SK-N-SH (cell line): ENCODE measurements at regions not wholly inside any gene's neighbourhood (a gene's known extent, or its start where the extent isn't known, plus 50 kb on each side); places are given as distances from the start of the nearest gene placed in this dataset.

Experiments used
- CTCF ChIA-PET: fragments of 300-600, 350-600 bp; formaldehyde crosslinking; extraction: SDS; loops from one replicate; lab custom pipeline; 2021; lab: Yijun Ruan, JAX
- POLR2A ChIA-PET: fragments of 350-600 bp; sonication (Branson Sonifier 250); formaldehyde crosslinking; extraction: SDS; loops from one replicate; lab custom pipeline; 2020; ENCODE audit warnings: antibody characterized with exemption, inconsistent platforms; lab: Yijun Ruan, JAX
- DNase-seq: peaks from one replicate; pipeline ENCODE4 v3.0.0; 2012
- H2AFZ ChIP-seq: fragments of 200-600 bp; sonication (generic); 2 replicates; pipeline ENCODE4 v1.8.1; 2016; ENCODE audit warnings: antibody characterized with exemption, mild to moderate bottlenecking, low read depth
- H3F3A ChIP-seq: fragments of 200-600 bp; sonication (generic); replicated peaks from 2 replicates; pipeline ENCODE3; 2016; ENCODE audit warnings: antibody characterized with exemption, mild to moderate bottlenecking; ENCODE audit not compliant: insufficient read depth
- H3K27ac ChIP-seq, 2 experiments: fragments of 200-500 bp in 1 of 2; fragments of 200-600 bp in 1 of 2; sonication (Bioruptor generic) in 1 of 2; sonication (generic), shearing (Covaris generic) in 1 of 2; 2 replicates each; pipeline versions ENCODE4 v1.5.1 to v1.6.1; 2014 to 2016; ENCODE audit warnings: low read depth in 2 of 2, inconsistent platforms in 1 of 2, low read length in 1 of 2, mild to moderate bottlenecking in 1 of 2, mixed read lengths in 1 of 2
- H3K27me3 ChIP-seq: fragments of 200-600 bp; sonication (generic), shearing (Covaris generic); 2 replicates; pipeline ENCODE4 v1.6.1; 2016; ENCODE audit warnings: mixed run types; ENCODE audit not compliant: insufficient read depth
- H3K36me3 ChIP-seq, 2 experiments: fragments of 200-500 bp in 1 of 2; fragments of 200-600 bp in 1 of 2; sonication (Bioruptor generic) in 1 of 2; sonication (generic) in 1 of 2; replicated peaks in 1 of 2; 2 replicates each; pipeline versions ENCODE3 to v1.5.1; 2014 to 2016; ENCODE audit warnings: low read length in 1 of 2, mild to moderate bottlenecking in 1 of 2; ENCODE audit not compliant: insufficient read depth in 2 of 2, control insufficient read depth in 1 of 2
- H3K4me1 ChIP-seq, 2 experiments: fragments of 200-500 bp in 1 of 2; fragments of 200-600 bp in 1 of 2; sonication (Bioruptor generic) in 1 of 2; sonication (generic), shearing (Covaris generic) in 1 of 2; 2 replicates each; pipeline versions ENCODE4 v1.5.1 to v1.6.1; 2014 to 2016; ENCODE audit warnings: low read depth in 1 of 2, low read length in 1 of 2, mixed run types in 1 of 2; ENCODE audit not compliant: insufficient read depth in 2 of 2, control insufficient read depth in 1 of 2
- H3K4me2 ChIP-seq: fragments of 200-600 bp; sonication (generic), shearing (Covaris generic); 2 replicates; pipeline ENCODE4 v1.6.1; 2017; ENCODE audit warnings: mixed run types
- H3K4me3 ChIP-seq, 2 experiments: fragments of 200-500 bp in 1 of 2; fragments of 200-600 bp in 1 of 2; sonication (Bioruptor generic) in 1 of 2; sonication (generic), shearing (Covaris generic) in 1 of 2; 2 replicates each; pipeline versions ENCODE4 v1.5.1 to v1.8.1; 2014 to 2016; ENCODE audit warnings: low read depth in 2 of 2, inconsistent platforms in 1 of 2, low read length in 1 of 2, mild to moderate bottlenecking in 1 of 2, mixed read lengths in 1 of 2, moderate library complexity in 1 of 2
- H3K79me2 ChIP-seq: fragments of 200-600 bp; sonication (generic); 2 replicates; pipeline ENCODE4 v1.8.1; 2017; ENCODE audit warnings: mild to moderate bottlenecking; ENCODE audit not compliant: insufficient read depth
- H3K9ac ChIP-seq: fragments of 200-600 bp; sonication (generic); 2 replicates; pipeline ENCODE4 v1.6.1; 2017; ENCODE audit warnings: mixed run types
- H3K9me2 ChIP-seq: fragments of 200-600 bp; sonication (generic); 2 replicates; pipeline ENCODE4 v1.6.1; 2017; ENCODE audit warnings: mixed run types
- H3K9me3 ChIP-seq: fragments of 200-600 bp; sonication (generic); 2 replicates; pipeline ENCODE4 v1.6.1; 2017; ENCODE audit warnings: mixed run types, mild to moderate bottlenecking, moderate library complexity
- H4K20me1 ChIP-seq: fragments of 200-600 bp; sonication (generic); 2 replicates; pipeline ENCODE4 v1.6.1; 2017; ENCODE audit warnings: mild to moderate bottlenecking, mixed run types; ENCODE audit not compliant: insufficient read depth
- ELF1 ChIP-seq: IDR thresholded peaks from 2 replicates; pipeline ENCODE4 v1.4.0; 2012
- EP300 ChIP-seq, 2 experiments: IDR thresholded peaks; 2 replicates each; pipeline versions ENCODE4 v1.4.0 to v1.6.1; 2012; ENCODE audit warnings: borderline replicate concordance in 1 of 2, low read depth in 1 of 2, low read length in 1 of 2
- EZH2phosphoT487 ChIP-seq: fragments of 200-600 bp; sonication (generic); IDR thresholded peaks from 2 replicates; pipeline ENCODE4 v1.6.1; 2017; ENCODE audit warnings: low read depth, mixed run types, mild to moderate bottlenecking, antibody characterized with exemption, moderate library complexity, borderline replicate concordance
- FOXJ3 ChIP-seq: sonication (generic); formaldehyde crosslinking; IDR thresholded peaks from 2 replicates; pipeline ENCODE4 v1.5.1; 2020; ENCODE audit warnings: mild to moderate bottlenecking, missing genetic modification reagents
- FOXM1 ChIP-seq: IDR thresholded peaks from 2 replicates; pipeline ENCODE4 v1.4.0; 2012; ENCODE audit warnings: low read depth, mild to moderate bottlenecking
- GATA2 ChIP-seq: sonication (generic); formaldehyde crosslinking; IDR thresholded peaks from 2 replicates; pipeline ENCODE4 v1.5.0; 2020; ENCODE audit warnings: mild to moderate bottlenecking, missing genetic modification reagents
- JUND ChIP-seq: IDR thresholded peaks from 2 replicates; pipeline ENCODE4 v1.4.0; 2012
- MEF2A ChIP-seq: IDR thresholded peaks from 2 replicates; pipeline ENCODE4 v1.4.0; 2012; ENCODE audit warnings: low read depth, borderline replicate concordance
- NFIC ChIP-seq: IDR thresholded peaks from 2 replicates; pipeline ENCODE4 v1.4.0; 2012; ENCODE audit warnings: borderline replicate concordance
- NRF1 ChIP-seq: IDR thresholded peaks from 2 replicates; pipeline ENCODE4 v1.6.1; 2012; ENCODE audit warnings: low read depth, mild to moderate bottlenecking, low read length
- POLR2AphosphoS5 ChIP-seq: IDR thresholded peaks from 2 replicates; pipeline ENCODE4 v1.6.1; 2012; ENCODE audit warnings: low read depth, low read length
- RAD21 ChIP-seq: IDR thresholded peaks from 2 replicates; pipeline ENCODE4 v1.6.1; 2012; ENCODE audit warnings: mild to moderate bottlenecking, low read length
- RFX5 ChIP-seq: IDR thresholded peaks from 2 replicates; pipeline ENCODE4 v1.6.1; 2012; ENCODE audit warnings: mild to moderate bottlenecking, improper control_type of control experiment, low read length
- RXRA ChIP-seq: IDR thresholded peaks from 2 replicates; pipeline ENCODE4 v1.4.0; 2012; ENCODE audit warnings: low read depth, mild to moderate bottlenecking, borderline replicate concordance
- TCF12 ChIP-seq: IDR thresholded peaks from 2 replicates; pipeline ENCODE4 v1.4.0; 2012
- TEAD4 ChIP-seq: IDR thresholded peaks from 2 replicates; pipeline ENCODE4 v1.4.0; 2012; ENCODE audit warnings: mild to moderate bottlenecking, borderline replicate concordance; ENCODE audit not compliant: insufficient read depth
- YY1 ChIP-seq: IDR thresholded peaks from 2 replicates; pipeline ENCODE4 v1.4.0; 2012; ENCODE audit warnings: low read depth, mild to moderate bottlenecking
- WGBS: methylation state at CpG from one replicate; pipeline ENCODE4 v1.1.6; 2017; ENCODE audit warnings: low lambda C conversion rate; 5-methylcytosine and 5-hydroxymethylcytosine counted together
- TF ChIP-seq, protein P1 (sequence below): IDR thresholded peaks from 2 replicates; pipeline ENCODE4 v1.6.1; 2012; ENCODE audit warnings: mild to moderate bottlenecking, low read depth, low read length, moderate library complexity
- TF ChIP-seq, protein P2 (sequence below): IDR thresholded peaks from 2 replicates; pipeline ENCODE4 v1.4.0; 2012; ENCODE audit warnings: low read depth, borderline replicate concordance
- TF ChIP-seq, protein P3 (sequence below): IDR thresholded peaks from 2 replicates; pipeline ENCODE4 v1.4.0; 2012; ENCODE audit warnings: low read depth, borderline replicate concordance
- TF ChIP-seq, protein P4 (sequence below): fragments of 150-350 bp; IDR thresholded peaks from 2 replicates; pipeline ENCODE4 v1.6.1; 2017; ENCODE audit warnings: antibody characterized with exemption, low read length, low read depth, borderline replicate concordance

DNA sequence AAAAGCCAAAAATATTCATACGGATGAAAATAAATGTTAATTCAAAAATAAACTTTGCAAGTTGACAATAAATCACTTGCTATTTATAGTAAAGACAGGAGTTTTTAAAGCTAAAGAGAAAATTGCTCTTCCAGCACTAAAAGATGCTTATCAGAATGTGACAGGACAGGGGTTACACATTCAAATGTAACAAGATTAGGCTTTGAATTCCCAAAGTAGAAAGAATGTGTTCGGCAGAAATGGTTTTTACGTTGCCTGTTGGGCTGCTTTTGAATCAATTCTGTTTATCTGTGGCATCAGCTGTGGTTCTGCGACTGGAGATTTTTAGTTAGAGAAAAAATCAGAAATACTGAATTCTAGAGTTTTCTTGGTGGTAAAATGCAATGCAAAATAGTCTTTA is 669.4 kb downstream of the CPS1 start:
- Histone ChIP-seq H3K4me3 (no peak overlapping the region), H2AFZ (no peak overlapping the region; the same call in 1 of the 2 replicates), H4K20me1 (no peaks in the 10 kb centered on the region), H3K9me2 (no peaks in the 10 kb centered on the region), H3K4me1 (no peaks in the 10 kb centered on the region), H3K36me3 (no peaks in the 10 kb centered on the region), H3K27ac (no peak overlapping the region), H3K9ac (no peak overlapping the region), H3K9me3 (no peaks in the 10 kb centered on the region), H3F3A (no peaks in the 10 kb centered on the region), H3K79me2 (no peaks in the 10 kb centered on the region), H3K27me3 (no peaks in the 10 kb centered on the region), H3K4me2 (no peak overlapping the region)
- TF ChIP-seq, protein P1, sequence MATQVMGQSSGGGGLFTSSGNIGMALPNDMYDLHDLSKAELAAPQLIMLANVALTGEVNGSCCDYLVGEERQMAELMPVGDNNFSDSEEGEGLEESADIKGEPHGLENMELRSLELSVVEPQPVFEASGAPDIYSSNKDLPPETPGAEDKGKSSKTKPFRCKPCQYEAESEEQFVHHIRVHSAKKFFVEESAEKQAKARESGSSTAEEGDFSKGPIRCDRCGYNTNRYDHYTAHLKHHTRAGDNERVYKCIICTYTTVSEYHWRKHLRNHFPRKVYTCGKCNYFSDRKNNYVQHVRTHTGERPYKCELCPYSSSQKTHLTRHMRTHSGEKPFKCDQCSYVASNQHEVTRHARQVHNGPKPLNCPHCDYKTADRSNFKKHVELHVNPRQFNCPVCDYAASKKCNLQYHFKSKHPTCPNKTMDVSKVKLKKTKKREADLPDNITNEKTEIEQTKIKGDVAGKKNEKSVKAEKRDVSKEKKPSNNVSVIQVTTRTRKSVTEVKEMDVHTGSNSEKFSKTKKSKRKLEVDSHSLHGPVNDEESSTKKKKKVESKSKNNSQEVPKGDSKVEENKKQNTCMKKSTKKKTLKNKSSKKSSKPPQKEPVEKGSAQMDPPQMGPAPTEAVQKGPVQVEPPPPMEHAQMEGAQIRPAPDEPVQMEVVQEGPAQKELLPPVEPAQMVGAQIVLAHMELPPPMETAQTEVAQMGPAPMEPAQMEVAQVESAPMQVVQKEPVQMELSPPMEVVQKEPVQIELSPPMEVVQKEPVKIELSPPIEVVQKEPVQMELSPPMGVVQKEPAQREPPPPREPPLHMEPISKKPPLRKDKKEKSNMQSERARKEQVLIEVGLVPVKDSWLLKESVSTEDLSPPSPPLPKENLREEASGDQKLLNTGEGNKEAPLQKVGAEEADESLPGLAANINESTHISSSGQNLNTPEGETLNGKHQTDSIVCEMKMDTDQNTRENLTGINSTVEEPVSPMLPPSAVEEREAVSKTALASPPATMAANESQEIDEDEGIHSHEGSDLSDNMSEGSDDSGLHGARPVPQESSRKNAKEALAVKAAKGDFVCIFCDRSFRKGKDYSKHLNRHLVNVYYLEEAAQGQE: no peak
- TF ChIP-seq RFX5 (no peak), NRF1 (no peak), POLR2AphosphoS5 (no peak), MEF2A (no peak), FOXJ3 (CRISPR knock-in tag) (no peak), JUND (no peak), GATA2 (no peak), RAD21 (no peak), EP300 (IDR thresholded peaks at IDR 0.05; ENCODE audit: borderline replicate concordance in 1 of 2, low read depth in 1 of 2, low read length in 1 of 2) (no peak)
- TF ChIP-seq, protein P2, sequence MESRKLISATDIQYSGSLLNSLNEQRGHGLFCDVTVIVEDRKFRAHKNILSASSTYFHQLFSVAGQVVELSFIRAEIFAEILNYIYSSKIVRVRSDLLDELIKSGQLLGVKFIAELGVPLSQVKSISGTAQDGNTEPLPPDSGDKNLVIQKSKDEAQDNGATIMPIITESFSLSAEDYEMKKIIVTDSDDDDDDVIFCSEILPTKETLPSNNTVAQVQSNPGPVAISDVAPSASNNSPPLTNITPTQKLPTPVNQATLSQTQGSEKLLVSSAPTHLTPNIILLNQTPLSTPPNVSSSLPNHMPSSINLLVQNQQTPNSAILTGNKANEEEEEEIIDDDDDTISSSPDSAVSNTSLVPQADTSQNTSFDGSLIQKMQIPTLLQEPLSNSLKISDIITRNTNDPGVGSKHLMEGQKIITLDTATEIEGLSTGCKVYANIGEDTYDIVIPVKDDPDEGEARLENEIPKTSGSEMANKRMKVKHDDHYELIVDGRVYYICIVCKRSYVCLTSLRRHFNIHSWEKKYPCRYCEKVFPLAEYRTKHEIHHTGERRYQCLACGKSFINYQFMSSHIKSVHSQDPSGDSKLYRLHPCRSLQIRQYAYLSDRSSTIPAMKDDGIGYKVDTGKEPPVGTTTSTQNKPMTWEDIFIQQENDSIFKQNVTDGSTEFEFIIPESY: no peak
- 11% methylated on average over 4 of the region's 4 CpGs for WGBS
- ChIA-PET CTCF (interaction anchor here (0.7 kb wide), 1 partner anchor 700 kb away, joined by 3 read pairs; no protein-coding TSS in a partner anchor), POLR2A (no interaction called here)
- no peak for DNase-seq

DNA sequence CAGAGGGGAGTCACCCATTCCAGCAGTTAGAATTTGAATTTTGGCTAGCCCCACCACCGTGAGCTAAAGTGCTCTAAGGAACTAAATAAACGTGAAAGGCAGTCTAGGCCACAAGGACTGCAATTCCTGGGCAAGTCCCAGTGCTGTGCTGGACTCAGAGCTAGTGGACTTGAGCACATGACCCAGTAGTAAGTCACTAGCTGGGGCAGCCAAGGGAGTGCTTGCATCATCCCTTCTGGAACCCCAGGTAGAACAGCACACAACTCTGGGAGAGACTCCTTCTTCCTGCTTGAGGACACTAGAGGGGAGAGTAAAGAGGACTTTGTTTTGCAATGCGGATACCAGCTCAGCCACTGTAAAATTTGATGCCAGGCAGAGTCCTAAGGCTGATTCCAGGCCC is 672.2 kb downstream of the CPS1 start:
- H3K9ac ChIP-seq: no peak overlapping the region
- no peak overlapping the region for H3K4me3 ChIP-seq
- H3K36me3 ChIP-seq: no peaks in the 10 kb centered on the region
- H4K20me1 ChIP-seq: no peaks in the 10 kb centered on the region
- POLR2A ChIA-PET: no interaction called here
- H3K9me2 ChIP-seq: no peaks in the 10 kb centered on the region
- H2AFZ ChIP-seq: no peak overlapping the region
- H3K4me1 ChIP-seq: no peaks in the 10 kb centered on the region
- no peaks in the 10 kb centered on the region for H3F3A ChIP-seq
- no peak overlapping the region for H3K27ac ChIP-seq
- H3K79me2 ChIP-seq: no peaks in the 10 kb centered on the region
- H3K4me2 ChIP-seq: no peak overlapping the region
- DNase-seq: no peak
- H3K27me3 ChIP-seq: no peaks in the 10 kb centered on the region
- H3K9me3 ChIP-seq: no peaks in the 10 kb centered on the region
- WGBS: 24% methylated on average over 3 of the region's 3 CpGs
- CTCF ChIA-PET: no interaction called here
- TF ChIP-seq RXRA (no peak), NFIC (no peak), FOXJ3 (CRISPR knock-in tag) (no peak), EP300 (IDR thresholded peaks at IDR 0.05; ENCODE audit: borderline replicate concordance in 1 of 2, low read depth in 1 of 2, low read length in 1 of 2) (no peak), TCF12 (no peak), FOXM1 (no peak), TEAD4 (no peak), GATA2 (no peak), YY1 (no peak), ELF1 (no peak), RAD21 (no peak), EZH2phosphoT487 (no peak)
- TF ChIP-seq, protein P3, sequence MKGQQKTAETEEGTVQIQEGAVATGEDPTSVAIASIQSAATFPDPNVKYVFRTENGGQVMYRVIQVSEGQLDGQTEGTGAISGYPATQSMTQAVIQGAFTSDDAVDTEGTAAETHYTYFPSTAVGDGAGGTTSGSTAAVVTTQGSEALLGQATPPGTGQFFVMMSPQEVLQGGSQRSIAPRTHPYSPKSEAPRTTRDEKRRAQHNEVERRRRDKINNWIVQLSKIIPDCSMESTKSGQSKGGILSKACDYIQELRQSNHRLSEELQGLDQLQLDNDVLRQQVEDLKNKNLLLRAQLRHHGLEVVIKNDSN: no peak
- TF ChIP-seq, protein P4, sequence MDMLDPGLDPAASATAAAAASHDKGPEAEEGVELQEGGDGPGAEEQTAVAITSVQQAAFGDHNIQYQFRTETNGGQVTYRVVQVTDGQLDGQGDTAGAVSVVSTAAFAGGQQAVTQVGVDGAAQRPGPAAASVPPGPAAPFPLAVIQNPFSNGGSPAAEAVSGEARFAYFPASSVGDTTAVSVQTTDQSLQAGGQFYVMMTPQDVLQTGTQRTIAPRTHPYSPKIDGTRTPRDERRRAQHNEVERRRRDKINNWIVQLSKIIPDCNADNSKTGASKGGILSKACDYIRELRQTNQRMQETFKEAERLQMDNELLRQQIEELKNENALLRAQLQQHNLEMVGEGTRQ: no peak
